Stimulated activated naive CD8-positive, alpha-beta T cell treated with anti-CD3 and anti-CD28 coated beads, Interleukin-15, amount 100 ng/mL, for 72 hours (primary cell): ENCODE measurements at regions not wholly inside any gene's neighbourhood (a gene's known extent, or its start where the extent isn't known, plus 50 kb on each side); places are given as distances from the start of the nearest gene placed in this dataset.

ENCODE experiments used
- ATAC-seq: fragments of 150-1000 bp; cut with Tn5 transposase; 2 replicates; pipeline ENCODE4 v1.10.0; 2021; ENCODE audit warnings: mild to moderate bottlenecking, moderate library complexity
- DNase-seq, 2 donors: peaks; one replicate each; pipeline ENCODE4 v3.0.0; 2021 to 2022
- H3K27ac Mint-ChIP-seq, 2 donors: one replicate each; pipeline ENCODE4 v1.8.0; 2022; ENCODE audit warnings: mild to moderate bottlenecking in 2 of 2, mixed read lengths in 2 of 2, moderate library complexity in 2 of 2
- H3K27me3 Mint-ChIP-seq: one replicate; pipeline ENCODE4 v1.8.0; 2022; ENCODE audit warnings: mixed read lengths
- H3K4me1 Mint-ChIP-seq: one replicate; pipeline ENCODE4 v1.8.0; 2022; ENCODE audit warnings: mild to moderate bottlenecking, mixed read lengths
- H3K4me3 Mint-ChIP-seq, 2 donors: one replicate each; pipeline ENCODE4 v1.8.0; 2022; ENCODE audit warnings: mild to moderate bottlenecking in 2 of 2, mixed read lengths in 2 of 2, moderate library complexity in 1 of 2
- H3K9me3 Mint-ChIP-seq, 2 donors: one replicate each; pipeline ENCODE4 v1.8.0; 2022; ENCODE audit warnings: mixed read lengths in 2 of 2

GRCh38 chr18:1930291-1931270 is 640.7 kb downstream of the METTL4 start:
- Mint-ChIP-seq H3K4me3 (no peak overlapping the region), H3K4me1 (no peaks in the 10 kb centered on the region), H3K9me3 (peaks cover 6 to 11% of the 10 kb centered on the region in 2 donors), H3K27me3 (no peaks in the 10 kb centered on the region), H3K27ac (no peak overlapping the region)
- DNase-seq (no peak), ATAC-seq (no peak)

GRCh38 chr18:1952486-1952885 is 618.8 kb downstream of the METTL4 start:
- Mint-ChIP-seq H3K4me3 (no peak overlapping the region), H3K27me3 (no peaks in the 10 kb centered on the region), H3K27ac (no peak overlapping the region), H3K9me3 (no peaks in the 10 kb centered on the region), H3K4me1 (no peaks in the 10 kb centered on the region)
- ATAC-seq (no peak), DNase-seq (no peak)

GRCh38 chr18:1954583-1955312 is 616.6 kb downstream of the METTL4 start:
- no peaks in the 10 kb centered on the region for H3K4me1 Mint-ChIP-seq
- H3K4me3 Mint-ChIP-seq, result no peak overlapping the region
- peak; percentile 26 for ATAC-seq
- H3K9me3 Mint-ChIP-seq, result no peaks in the 10 kb centered on the region
- H3K27ac Mint-ChIP-seq, result peak overlapping the region in 1 of 2 donors; percentile 31
- no peak for DNase-seq
- no peaks in the 10 kb centered on the region for H3K27me3 Mint-ChIP-seq

- no peak overlapping the region for H3K4me3 Mint-ChIP-seq
- H3K4me1 Mint-ChIP-seq, result no peaks in the 10 kb centered on the region
- ATAC-seq (no peak), DNase-seq (no peak)
- H3K9me3 Mint-ChIP-seq, result no peaks in the 10 kb centered on the region
- no peak overlapping the region for H3K27ac Mint-ChIP-seq
- no peaks in the 10 kb centered on the region for H3K27me3 Mint-ChIP-seq
These were observed 612.5 kb downstream of the METTL4 start for GRCh38 chr18:1958798-1959197.

DNA sequence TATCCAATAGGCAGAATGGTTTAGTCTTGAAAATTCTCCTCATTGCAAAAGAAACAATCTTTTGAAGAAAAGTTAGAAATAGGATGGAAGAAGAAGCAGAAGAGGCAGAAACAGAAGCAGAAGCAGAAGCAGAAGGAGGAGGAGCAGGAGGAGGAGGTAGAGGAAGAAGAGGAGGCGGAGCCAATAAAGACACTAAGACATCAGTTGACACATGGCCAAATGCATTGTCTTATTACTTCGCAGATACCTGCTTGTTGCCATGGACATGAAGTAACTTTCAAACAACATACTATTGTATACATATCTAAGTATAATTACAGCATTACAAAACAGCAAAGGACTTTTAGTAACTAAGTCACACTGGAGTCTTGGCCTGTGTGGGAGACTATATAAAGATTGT is 606.3 kb downstream of the METTL4 start:
- H3K27ac Mint-ChIP-seq, result no peak overlapping the region

GRCh38 chr18:1965541-1965940 is 605.8 kb downstream of the METTL4 start:
- no peak for ATAC-seq
- H3K27me3 Mint-ChIP-seq, result no peaks in the 10 kb centered on the region
- H3K4me1 Mint-ChIP-seq, result no peaks in the 10 kb centered on the region
- H3K27ac Mint-ChIP-seq, result no peak overlapping the region
- no peak overlapping the region for H3K4me3 Mint-ChIP-seq
- H3K9me3 Mint-ChIP-seq, result no peaks in the 10 kb centered on the region
- no peak for DNase-seq

More for the DNA sequence above, 606.3 kb downstream of the METTL4 start:
- ATAC-seq, result no peak
- no peak for DNase-seq
- H3K4me1 Mint-ChIP-seq, result no peaks in the 10 kb centered on the region
- no peaks in the 10 kb centered on the region for H3K27me3 Mint-ChIP-seq
- no peaks in the 10 kb centered on the region for H3K9me3 Mint-ChIP-seq
- H3K4me3 Mint-ChIP-seq, result no peak overlapping the region

GRCh38 chr18:1968801-1969498 is 602.4 kb downstream of the METTL4 start:
- no peaks in the 10 kb centered on the region for H3K4me1 Mint-ChIP-seq
- no peak overlapping the region for H3K4me3 Mint-ChIP-seq
- ATAC-seq (no peak), DNase-seq (no peak)
- no peaks in the 10 kb centered on the region for H3K9me3 Mint-ChIP-seq
- H3K27me3 Mint-ChIP-seq, result no peaks in the 10 kb centered on the region
- H3K27ac Mint-ChIP-seq, result no peak overlapping the region

- Mint-ChIP-seq H3K4me1 (no peaks in the 10 kb centered on the region), H3K4me3 (no peak overlapping the region), H3K27ac (no peak overlapping the region), H3K27me3 (no peaks in the 10 kb centered on the region), H3K9me3 (peaks cover 0 to 7% of the 10 kb centered on the region in 2 donors)
- no peak for ATAC-seq
- DNase-seq, result no peak
These were observed 594.8 kb downstream of the METTL4 start for GRCh38 chr18:1976484-1976883.

DNA sequence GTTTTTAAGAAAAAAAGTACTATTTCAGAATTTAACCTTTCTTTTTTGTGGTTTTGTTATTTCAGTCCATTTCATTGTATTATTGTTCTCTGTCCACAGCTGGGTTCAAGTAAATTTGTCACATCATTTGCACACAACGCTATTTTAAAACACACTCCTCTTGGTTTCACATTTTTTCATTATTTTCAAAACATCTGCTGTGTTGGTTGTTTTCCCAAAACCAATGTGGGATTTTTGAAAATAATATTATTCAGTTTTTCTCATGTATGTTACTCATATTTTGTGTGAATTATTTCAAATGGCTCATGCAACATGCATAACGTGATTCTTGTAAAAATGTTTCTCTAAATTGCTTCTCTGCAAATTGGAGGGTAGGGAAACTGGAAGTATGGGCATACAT is 589.2 kb downstream of the METTL4 start:
- no peak for ATAC-seq
- no peak overlapping the region for H3K4me3 Mint-ChIP-seq
- H3K27me3 Mint-ChIP-seq, result no peaks in the 10 kb centered on the region
- H3K9me3 Mint-ChIP-seq, result peaks cover 0 to 7% of the 10 kb centered on the region in 2 donors
- H3K27ac Mint-ChIP-seq, result no peak overlapping the region
- H3K4me1 Mint-ChIP-seq, result no peaks in the 10 kb centered on the region
- DNase-seq, result no peak

DNA sequence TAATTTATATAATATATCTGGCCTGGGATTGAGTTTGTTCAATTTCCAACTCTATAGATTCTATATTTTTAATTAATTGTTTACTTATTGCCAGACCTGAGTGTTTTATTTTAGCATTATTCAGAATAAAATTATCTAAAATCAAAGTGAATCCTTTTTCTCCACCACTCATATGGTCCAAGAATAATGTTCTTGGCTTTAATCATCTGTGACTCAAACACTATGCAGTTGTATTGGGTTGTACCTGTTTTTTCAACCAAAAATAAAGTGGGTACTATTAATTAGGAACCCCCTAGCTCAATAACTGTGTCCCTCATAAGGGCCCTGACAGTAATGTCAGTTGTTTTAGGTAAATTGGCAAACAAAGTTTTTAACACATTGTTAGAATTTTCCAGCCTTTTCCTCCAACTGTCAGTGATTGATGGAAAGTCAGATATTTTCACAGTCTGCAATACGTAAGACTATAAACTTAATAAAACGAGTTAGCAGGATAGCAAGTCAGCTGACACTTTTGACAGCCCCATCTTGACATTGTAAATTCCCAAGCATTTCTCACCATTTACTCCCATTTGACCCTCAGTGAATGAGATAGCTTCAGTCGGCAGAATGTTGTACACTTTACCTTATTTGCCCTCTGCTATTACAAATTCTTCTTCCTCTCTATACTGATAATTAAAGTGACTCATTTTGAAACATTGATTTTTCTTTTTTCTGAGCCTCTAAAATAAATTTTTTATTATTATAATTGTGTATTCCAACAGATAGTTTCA is 587.4 kb downstream of the METTL4 start:
- no peaks in the 10 kb centered on the region for H3K4me1 Mint-ChIP-seq
- no peak overlapping the region for H3K27ac Mint-ChIP-seq
- peaks cover 0 to 7% of the 10 kb centered on the region in 2 donors for H3K9me3 Mint-ChIP-seq
- no peak overlapping the region for H3K4me3 Mint-ChIP-seq
- DNase-seq, result no peak
- no peaks in the 10 kb centered on the region for H3K27me3 Mint-ChIP-seq
- ATAC-seq, result no peak

GRCh38 chr18:1993866-1994265 is 577.4 kb downstream of the METTL4 start:
- no peak for ATAC-seq
- H3K4me1 Mint-ChIP-seq, result no peaks in the 10 kb centered on the region

GRCh38 chr18:1994471-1994870 is 576.8 kb downstream of the METTL4 start:
- Mint-ChIP-seq H3K9me3 (no peaks in the 10 kb centered on the region), H3K4me1 (no peaks in the 10 kb centered on the region), H3K4me3 (no peak overlapping the region), H3K27me3 (peaks cover 10% of the 10 kb centered on the region), H3K27ac (peak overlapping the region in 1 of 2 donors; percentile 21)
- DNase-seq (no peak), ATAC-seq (no peak)

More at GRCh38 chr18:1993866-1994265, 577.4 kb downstream of the METTL4 start:
- no peaks in the 10 kb centered on the region for H3K9me3 Mint-ChIP-seq
- H3K27me3 Mint-ChIP-seq, result peaks cover 10% of the 10 kb centered on the region
- DNase-seq, result no peak
- no peak overlapping the region for H3K27ac Mint-ChIP-seq
- H3K4me3 Mint-ChIP-seq, result no peak overlapping the region

DNA sequence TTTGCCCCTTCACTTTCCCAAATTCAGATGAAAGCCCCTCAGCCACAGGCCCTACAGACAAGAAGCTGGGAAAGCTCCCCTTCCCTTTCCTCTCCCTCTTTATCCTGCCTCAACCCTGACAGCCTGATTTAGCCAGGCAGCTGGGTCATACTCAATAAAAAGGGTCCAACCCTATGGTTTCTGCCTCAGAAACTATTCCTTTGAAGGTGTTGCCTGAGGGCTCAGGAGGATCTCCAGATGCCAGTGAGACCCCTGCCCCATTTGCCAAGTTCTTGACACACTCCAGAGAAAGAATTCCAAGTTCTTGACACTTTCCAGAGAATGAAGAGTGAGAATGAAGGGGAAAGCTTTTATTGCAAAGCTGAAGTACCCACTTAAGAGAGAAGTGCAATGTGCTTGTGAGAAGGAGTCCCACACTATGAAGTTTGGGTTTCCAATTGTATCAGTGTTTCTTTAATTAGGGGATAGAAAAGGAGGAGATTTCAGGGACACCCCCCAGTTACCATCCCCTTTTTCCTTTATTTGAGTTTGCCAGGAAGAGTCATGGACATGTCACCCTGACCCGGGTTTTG is 576.2 kb downstream of the METTL4 start:
- no peaks in the 10 kb centered on the region for H3K4me1 Mint-ChIP-seq
- DNase-seq (no peak), ATAC-seq (no peak)
- H3K27ac Mint-ChIP-seq, result no peak overlapping the region
- H3K4me3 Mint-ChIP-seq, result no peak overlapping the region
- H3K9me3 Mint-ChIP-seq, result no peaks in the 10 kb centered on the region
- peaks cover 10% of the 10 kb centered on the region for H3K27me3 Mint-ChIP-seq

- Mint-ChIP-seq H3K4me1 (no peaks in the 10 kb centered on the region), H3K4me3 (no peak overlapping the region), H3K27ac (no peak overlapping the region), H3K27me3 (peaks cover 10% of the 10 kb centered on the region), H3K9me3 (no peaks in the 10 kb centered on the region)
- ATAC-seq (no peak), DNase-seq (no peak)
These were observed 573.2 kb downstream of the METTL4 start for GRCh38 chr18:1998121-1998520.

DNA sequence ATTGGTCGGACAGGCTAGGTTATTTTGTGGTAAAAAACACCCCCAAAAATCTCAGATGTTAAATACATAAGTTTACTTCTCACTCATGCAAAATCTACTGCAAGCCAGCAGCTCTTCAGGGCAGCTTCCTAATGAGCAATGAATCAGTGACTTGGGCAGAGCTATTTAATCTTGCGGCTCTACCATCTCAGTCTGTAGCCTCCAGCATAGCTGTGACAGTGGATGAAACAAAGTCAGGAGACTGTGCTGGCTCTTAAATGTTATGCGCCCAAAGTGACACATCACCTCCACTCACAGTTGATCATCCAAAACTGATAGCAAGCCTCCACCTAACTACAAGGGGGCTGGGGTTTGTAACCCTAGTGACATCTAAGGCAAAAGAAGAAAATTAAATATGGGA is 571.9 kb downstream of the METTL4 start:
- ATAC-seq, result no peak
- Mint-ChIP-seq H3K4me3 (no peak overlapping the region), H3K9me3 (no peaks in the 10 kb centered on the region), H3K27me3 (peaks cover 10% of the 10 kb centered on the region), H3K4me1 (no peaks in the 10 kb centered on the region), H3K27ac (no peak overlapping the region)
- DNase-seq, result no peak
